Stimulated activated memory B cell treated with anti-CD40 and anti-IgM and Interleukin-4, amounts not matched to agents 10 μg/mL and 1 μg/mL and 100 μg/mL, for 72 hours (primary cell): ENCODE measurements at regions not wholly inside any gene's neighbourhood (a gene's known extent, or its start where the extent isn't known, plus 50 kb on each side); places are given as distances from the start of the nearest gene placed in this dataset.
"Not testable (repeated sequence)": the region's sequence is repeated elsewhere in the genome, so short reads cannot be mapped to it uniquely, and the experiment has no call there.

ENCODE experiments used
- ATAC-seq: fragments of 150-1000 bp; cut with Tn5 transposase; 2 replicates; pipeline ENCODE4 v1.10.0; 2021
- H3K27ac Mint-ChIP-seq: one replicate; pipeline ENCODE4 v1.8.0; 2022; ENCODE audit warnings: mild to moderate bottlenecking, mixed read lengths
- H3K27me3 Mint-ChIP-seq: one replicate; pipeline ENCODE4 v1.8.0; 2022; ENCODE audit warnings: mixed read lengths
- H3K36me3 Mint-ChIP-seq: one replicate; pipeline ENCODE4 v1.8.0; 2022; ENCODE audit warnings: mixed read lengths
- H3K4me1 Mint-ChIP-seq: one replicate; pipeline ENCODE4 v1.8.0; 2022; ENCODE audit warnings: mixed read lengths
- H3K4me3 Mint-ChIP-seq: one replicate; pipeline ENCODE4 v1.8.0; 2022; ENCODE audit warnings: mild to moderate bottlenecking, moderate library complexity, mixed read lengths
- H3K9me3 Mint-ChIP-seq: one replicate; pipeline ENCODE4 v1.8.0; 2022; ENCODE audit warnings: mixed read lengths

DNA sequence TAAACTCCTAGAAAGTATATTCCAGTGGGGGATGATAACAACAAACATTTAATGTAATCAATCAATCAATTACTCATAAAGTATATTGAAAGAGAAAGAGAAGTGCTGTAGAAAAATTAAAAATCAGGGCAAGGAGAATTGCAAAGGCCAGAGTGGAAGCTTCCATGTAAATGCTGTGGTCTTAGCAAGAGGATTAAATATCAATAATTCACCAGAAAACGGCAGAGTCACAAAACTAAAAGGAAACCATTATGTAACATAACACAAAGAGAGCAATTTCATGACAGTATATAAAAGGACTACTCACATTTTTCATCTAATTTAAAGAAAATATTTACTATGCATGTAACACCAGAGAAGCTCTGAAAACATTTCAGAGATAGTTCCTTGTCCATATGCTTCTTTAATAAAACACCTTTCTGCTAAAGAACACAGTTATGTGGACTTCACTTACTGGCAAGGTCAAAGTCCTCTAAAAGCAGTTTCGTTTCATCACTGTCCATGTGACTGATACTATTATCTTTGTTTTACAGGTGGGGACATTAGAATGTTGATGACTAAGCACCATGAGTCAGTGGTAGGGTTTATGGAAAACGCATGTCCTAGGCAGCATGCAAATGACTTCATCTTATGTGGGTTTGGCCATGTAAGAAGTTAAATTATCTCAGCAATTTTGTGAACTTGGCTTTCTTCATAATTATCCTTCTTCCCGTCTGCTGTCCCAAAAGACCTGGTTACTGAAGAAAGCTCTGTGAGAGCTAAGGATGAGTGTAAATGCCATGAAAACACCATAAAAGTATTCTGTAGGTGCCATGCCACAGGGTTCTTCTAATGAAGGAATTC is 185.8 kb upstream of the TENT5A start:
- Mint-ChIP-seq H3K36me3 (no peaks in the 10 kb centered on the region), H3K27me3 (no peaks in the 10 kb centered on the region), H3K4me3 (no peak overlapping the region), H3K27ac (no peak overlapping the region), H3K9me3 (peaks cover 6% of the 10 kb centered on the region), H3K4me1 (no peaks in the 10 kb centered on the region)
- no peak for ATAC-seq

DNA sequence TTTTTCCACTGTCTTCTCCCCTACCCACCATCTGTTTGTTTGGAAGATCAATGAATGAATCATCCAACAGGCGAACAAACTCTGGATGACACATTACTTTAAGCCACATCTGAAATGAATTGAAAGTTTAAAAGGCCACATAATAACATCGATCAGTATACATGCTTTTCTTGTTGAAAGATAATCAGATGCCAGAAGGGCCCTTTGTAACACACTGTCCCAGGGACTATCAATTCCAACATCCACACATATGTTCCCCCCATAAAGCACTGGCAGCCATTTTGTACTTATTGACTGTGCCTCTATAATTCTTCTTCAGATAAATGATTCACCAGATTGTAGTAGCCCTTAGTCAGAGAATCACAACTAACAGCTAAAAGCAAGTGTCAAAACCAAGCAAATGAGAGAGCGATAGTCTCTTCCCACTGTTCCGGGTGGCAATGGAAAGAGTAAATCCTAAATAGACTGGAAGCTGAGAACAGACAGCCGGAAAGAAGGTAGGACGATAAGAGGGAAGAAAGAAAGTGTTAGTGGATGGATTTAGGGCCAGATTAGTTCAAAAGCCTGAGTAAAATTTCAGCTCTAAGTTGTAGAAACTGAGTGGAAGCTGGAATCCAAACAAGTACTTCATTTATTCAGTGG is 184.9 kb upstream of the TENT5A start:
- Mint-ChIP-seq H3K36me3 (no peaks in the 10 kb centered on the region), H3K27ac (no peak overlapping the region), H3K27me3 (no peaks in the 10 kb centered on the region), H3K9me3 (peaks cover 10% of the 10 kb centered on the region), H3K4me1 (no peaks in the 10 kb centered on the region), H3K4me3 (no peak overlapping the region)
- no peak for ATAC-seq

DNA sequence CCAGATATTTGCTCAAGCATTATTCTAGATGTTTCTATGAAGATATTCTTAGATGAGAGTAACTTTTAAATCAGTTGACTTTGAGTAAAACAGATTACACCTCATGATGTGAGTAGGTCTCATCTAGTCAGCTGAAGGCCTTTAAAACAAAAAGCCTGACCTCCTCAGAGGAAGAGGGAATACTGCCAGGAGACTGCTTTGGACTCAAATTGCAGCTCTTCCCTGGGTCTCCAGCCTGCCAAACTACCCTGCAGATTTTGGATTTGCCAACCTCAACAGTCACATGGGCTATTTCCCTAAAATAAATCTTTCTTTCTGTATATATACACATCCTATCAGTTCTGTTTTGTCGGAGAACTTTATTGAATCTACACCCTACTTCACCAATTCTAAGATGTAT is 182.5 kb upstream of the TENT5A start:
- no peaks in the 10 kb centered on the region for H3K4me1 Mint-ChIP-seq

DNA sequence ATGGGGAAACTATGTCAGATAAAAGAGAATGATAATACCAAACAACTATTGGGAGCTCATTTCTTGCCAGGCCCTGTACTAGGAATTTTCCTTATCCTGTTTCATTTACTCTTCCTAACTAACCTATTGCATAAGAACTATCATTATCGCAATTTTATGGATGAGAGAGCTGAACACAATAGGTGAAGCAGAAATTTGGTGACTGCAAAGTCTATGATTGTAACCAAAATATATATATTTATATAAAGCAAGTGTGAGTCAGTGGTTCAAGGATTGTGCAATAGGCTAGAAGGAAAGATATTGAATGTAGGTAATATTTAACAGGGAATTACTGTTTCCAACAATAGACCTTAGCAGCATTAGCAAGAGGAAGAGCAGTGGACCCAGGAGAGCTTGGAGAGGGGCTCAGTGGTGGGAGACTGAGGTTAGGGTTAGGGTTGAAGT is 181.1 kb upstream of the TENT5A start:
- no peak for ATAC-seq
- H3K36me3 Mint-ChIP-seq: no peaks in the 10 kb centered on the region
- H3K4me3 Mint-ChIP-seq: no peak overlapping the region

More for the DNA sequence above, 182.5 kb upstream of the TENT5A start:
- no peaks in the 10 kb centered on the region for H3K36me3 Mint-ChIP-seq
- no peak overlapping the region for H3K27ac Mint-ChIP-seq
- no peaks in the 10 kb centered on the region for H3K27me3 Mint-ChIP-seq
- no peak for ATAC-seq
- no peak overlapping the region for H3K4me3 Mint-ChIP-seq
- H3K9me3 Mint-ChIP-seq: peaks cover 12% of the 10 kb centered on the region

DNA sequence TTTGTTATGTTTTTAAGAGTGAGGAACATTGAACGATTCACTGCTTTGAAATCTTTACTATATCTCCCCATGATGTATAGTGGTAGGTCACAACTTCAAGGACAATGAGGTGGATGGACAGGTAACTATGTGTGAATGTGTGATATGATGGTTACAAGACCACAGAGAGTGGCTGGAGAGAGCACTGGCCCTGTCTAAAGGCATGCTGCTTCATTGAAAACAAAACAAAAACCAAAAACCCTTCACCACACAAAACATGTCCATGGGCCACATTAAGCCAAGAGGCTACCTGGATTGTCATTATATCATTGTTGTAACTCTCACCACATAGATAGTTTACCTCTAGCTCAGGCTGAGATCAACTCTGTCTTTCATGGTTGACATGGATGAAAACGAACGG is 180.6 kb upstream of the TENT5A start:
- H3K36me3 Mint-ChIP-seq: no peaks in the 10 kb centered on the region
- H3K27me3 Mint-ChIP-seq: no peaks in the 10 kb centered on the region
- H3K27ac Mint-ChIP-seq: no peak overlapping the region
- no peak for ATAC-seq
- no peak overlapping the region for H3K4me3 Mint-ChIP-seq
- H3K9me3 Mint-ChIP-seq: peaks cover 12% of the 10 kb centered on the region
- H3K4me1 Mint-ChIP-seq: no peaks in the 10 kb centered on the region

More for the DNA sequence above, 181.1 kb upstream of the TENT5A start:
- no peaks in the 10 kb centered on the region for H3K27me3 Mint-ChIP-seq
- no peak overlapping the region for H3K27ac Mint-ChIP-seq
- no peaks in the 10 kb centered on the region for H3K4me1 Mint-ChIP-seq
- H3K9me3 Mint-ChIP-seq: peaks cover 12% of the 10 kb centered on the region

DNA sequence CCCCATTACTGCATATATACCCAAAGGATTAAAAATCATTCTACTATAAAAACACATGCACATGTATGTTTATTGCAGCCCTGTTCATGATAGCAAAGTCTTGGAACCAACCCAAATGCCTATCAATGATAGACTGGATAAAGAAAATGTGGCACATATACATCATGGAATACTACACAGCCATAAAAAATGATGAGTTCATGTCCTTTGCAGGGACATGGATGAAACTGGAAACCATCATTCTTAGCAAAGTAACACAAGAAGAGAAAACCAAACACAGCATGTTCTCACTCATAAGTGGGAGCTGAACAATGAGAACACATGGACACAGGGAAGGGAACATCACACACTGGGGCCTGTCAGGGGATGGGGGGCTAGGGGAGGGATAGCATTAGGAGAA is 180.0 kb upstream of the TENT5A start:
- H3K36me3 Mint-ChIP-seq, H3K27me3 Mint-ChIP-seq, ATAC-seq, H3K4me3 Mint-ChIP-seq, H3K27ac Mint-ChIP-seq, H3K4me1 Mint-ChIP-seq: not testable (repeated sequence)
- peaks cover 11% of the 10 kb centered on the region for H3K9me3 Mint-ChIP-seq

DNA sequence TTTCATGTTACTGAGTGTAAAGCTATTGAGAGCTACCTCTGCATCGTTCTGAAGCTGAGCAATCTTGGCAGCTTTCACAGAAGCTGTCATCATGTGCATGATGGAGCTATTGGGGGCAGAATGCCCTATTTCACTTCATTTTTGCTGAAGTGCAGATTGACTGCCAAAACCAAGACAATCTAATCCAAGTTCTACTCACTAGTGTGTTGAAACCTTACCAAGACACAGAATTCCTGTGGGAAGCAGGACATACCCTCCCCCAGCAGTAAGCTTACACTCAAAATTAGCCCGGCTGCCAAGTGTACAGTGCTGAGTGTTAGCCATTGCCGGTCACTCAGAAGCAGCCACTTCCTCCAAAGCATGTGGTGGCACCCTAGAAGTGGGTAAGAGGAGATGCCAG is 177.3 kb upstream of the TENT5A start:
- Mint-ChIP-seq H3K27me3 (no peaks in the 10 kb centered on the region), H3K36me3 (no peaks in the 10 kb centered on the region), H3K4me1 (no peaks in the 10 kb centered on the region), H3K4me3 (no peak overlapping the region), H3K27ac (no peak overlapping the region), H3K9me3 (peaks cover 6% of the 10 kb centered on the region)
- no peak for ATAC-seq

DNA sequence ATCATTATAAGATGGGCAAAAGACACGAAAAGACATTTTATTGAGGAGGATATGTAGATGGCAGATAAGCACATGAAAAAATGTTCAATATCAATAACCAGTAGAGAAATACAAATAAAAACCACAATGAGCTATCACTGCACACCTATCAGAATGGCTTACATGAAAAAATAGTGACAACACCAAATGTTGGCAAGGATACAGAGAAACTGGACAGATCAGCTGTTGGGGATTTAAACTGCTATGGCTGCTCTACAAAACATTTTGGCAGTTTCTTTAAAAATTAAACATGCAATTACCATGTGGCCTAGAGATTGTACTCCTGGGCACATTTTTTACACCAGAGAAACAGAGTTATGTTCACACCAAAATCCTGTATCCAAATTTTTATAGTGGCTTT is 172.7 kb upstream of the TENT5A start:
- Mint-ChIP-seq H3K27me3 (no peaks in the 10 kb centered on the region), H3K36me3 (no peaks in the 10 kb centered on the region)
- ATAC-seq: no peak

DNA sequence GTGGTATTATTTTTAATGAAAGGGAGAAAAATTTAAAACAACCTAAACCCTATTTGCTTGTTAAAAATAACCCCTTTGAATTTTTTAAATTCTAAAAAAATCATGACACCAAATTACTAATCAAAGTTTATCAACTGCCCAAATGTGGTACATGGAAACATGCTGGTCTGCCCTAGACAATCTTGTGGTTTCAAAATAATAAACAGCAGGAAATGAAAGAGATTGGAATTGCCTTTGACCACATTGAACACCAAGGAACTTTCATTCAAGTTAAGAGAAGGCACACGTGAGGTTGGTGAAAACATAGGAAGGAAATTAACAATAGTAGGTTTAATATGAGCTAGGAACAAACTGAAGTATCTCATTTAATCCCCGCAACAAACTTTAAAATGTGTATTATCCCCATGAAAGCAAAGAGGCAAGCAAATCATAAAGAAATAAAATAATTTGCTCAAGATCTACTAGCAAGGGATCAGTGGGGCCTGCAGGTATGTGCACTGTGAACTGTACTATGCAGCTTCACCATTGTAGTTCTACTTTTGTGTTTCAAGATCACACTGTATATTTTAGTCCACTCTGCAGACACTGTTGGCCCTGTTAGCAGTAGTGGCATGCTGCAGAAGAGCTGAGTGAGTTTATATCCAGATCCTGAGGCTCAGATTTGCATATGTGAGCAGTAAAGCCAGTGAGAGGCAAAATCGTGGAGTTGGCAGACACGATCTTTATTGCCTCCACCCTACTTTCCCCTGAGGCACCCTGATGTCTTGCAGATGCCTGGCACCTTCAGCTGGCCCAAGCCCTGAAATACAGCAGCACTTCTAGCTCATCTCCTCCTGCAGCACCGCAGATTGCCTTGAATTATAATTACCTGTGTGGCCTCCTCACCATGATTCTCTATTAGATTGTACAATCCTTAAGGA is 157.8 kb upstream of the TENT5A start:
- H3K27me3 Mint-ChIP-seq: no peaks in the 10 kb centered on the region
- peaks cover 4% of the 10 kb centered on the region for H3K9me3 Mint-ChIP-seq
- peaks cover 10% of the 10 kb centered on the region for H3K4me1 Mint-ChIP-seq
- no peak for ATAC-seq
- H3K36me3 Mint-ChIP-seq: no peaks in the 10 kb centered on the region
- no peak overlapping the region for H3K27ac Mint-ChIP-seq
- no peak overlapping the region for H3K4me3 Mint-ChIP-seq

More for the DNA sequence above, 172.7 kb upstream of the TENT5A start:
- Mint-ChIP-seq H3K9me3 (peaks cover 6% of the 10 kb centered on the region), H3K4me1 (no peaks in the 10 kb centered on the region), H3K4me3 (no peak overlapping the region), H3K27ac (no peak overlapping the region)

DNA sequence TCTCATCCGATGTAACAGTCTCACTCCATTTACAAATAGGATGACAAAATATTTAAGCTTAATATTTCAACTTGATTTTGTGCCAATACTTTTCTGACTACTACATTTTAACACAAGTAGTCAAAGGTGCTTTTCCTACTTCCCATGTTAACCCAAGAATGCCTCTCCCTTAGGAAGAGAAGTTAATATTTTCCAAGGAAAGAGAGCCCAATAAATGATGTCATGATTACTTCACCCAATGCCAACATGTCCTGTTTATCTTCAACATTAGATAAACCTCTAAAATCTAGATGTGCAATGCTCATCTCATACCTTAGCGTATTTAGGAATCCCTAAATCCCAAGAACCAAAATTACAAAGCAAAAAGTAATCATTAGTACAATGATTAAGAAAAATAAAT is 156.7 kb upstream of the TENT5A start:
- H3K4me3 Mint-ChIP-seq: no peak overlapping the region
- peaks cover 4% of the 10 kb centered on the region for H3K9me3 Mint-ChIP-seq
- no peak for ATAC-seq
- H3K27ac Mint-ChIP-seq: no peak overlapping the region
- no peaks in the 10 kb centered on the region for H3K27me3 Mint-ChIP-seq
- no peaks in the 10 kb centered on the region for H3K36me3 Mint-ChIP-seq
- peaks cover 10% of the 10 kb centered on the region for H3K4me1 Mint-ChIP-seq

DNA sequence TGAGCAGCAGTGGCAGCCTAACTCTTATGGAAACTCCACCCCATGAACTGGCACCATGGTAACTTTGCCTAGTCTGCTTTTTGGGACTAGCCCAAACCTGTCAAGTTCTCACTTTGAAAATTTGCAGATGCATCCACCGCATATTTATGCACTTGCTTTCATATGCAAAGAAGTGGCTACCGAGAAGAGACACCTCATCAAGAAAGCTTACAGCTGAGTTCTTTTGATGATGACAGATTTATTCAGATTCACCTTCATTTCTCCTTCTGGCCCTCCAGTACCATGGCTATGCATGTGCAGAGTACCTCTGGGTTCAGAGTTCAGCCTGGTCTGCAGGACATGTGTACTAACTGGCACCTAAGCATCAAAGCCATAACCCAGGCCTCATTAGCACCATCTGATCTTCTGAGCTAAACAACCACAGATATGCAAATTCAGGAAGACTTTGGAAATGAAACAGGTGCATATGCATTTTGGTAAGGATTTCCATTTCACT is 154.3 kb upstream of the TENT5A start:
- peak; percentile 45 for ATAC-seq
- H3K27ac Mint-ChIP-seq: no peak overlapping the region
- no peaks in the 10 kb centered on the region for H3K27me3 Mint-ChIP-seq
- H3K9me3 Mint-ChIP-seq: peaks cover 8% of the 10 kb centered on the region
- no peak overlapping the region for H3K4me3 Mint-ChIP-seq
- H3K4me1 Mint-ChIP-seq: peaks cover 10% of the 10 kb centered on the region
- no peaks in the 10 kb centered on the region for H3K36me3 Mint-ChIP-seq

DNA sequence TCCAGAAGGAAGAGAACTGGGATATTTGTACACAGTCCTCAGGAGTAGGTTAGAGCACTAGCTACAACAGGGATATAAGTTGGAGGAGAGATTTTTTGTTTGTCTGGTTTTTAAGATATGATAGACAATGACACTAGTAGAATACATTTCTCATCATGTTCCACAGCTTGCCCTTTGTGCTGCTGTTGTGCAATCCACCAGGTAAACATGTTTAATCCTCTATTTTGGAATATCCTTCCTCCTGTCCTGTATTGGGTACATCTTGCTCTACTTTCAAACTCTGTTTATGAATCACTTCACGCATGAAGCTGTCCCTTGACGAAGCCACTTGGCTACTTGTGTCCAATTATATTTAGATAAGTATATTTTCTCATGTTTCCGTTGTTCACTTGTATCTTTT is 153.6 kb upstream of the TENT5A start:
- Mint-ChIP-seq H3K4me1 (peaks cover 10% of the 10 kb centered on the region), H3K9me3 (peaks cover 8% of the 10 kb centered on the region), H3K27me3 (no peaks in the 10 kb centered on the region), H3K27ac (no peak overlapping the region), H3K4me3 (no peak overlapping the region), H3K36me3 (no peaks in the 10 kb centered on the region)
- ATAC-seq: no peak

DNA sequence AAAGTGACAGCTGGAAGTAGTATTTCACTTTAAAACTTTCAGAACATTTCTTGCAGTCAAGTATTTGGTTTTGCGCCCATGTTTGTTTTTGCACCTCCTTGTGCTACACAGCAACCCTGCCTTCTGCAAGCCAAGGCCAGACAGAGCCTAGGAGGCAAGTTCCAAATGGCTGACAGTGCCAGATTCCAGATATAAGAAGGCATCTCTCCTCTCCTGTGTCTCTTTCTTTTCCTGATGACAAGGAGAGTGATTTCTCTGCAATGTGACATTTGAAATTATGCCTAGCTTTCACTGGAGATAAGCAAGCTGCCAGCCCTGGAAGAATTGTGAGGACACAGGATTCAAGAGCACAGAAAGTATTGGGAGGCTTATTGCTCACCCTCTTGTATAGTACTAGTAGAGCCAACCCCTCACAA is 149.1 kb upstream of the TENT5A start:
- no peak overlapping the region for H3K27ac Mint-ChIP-seq
- peaks cover 8% of the 10 kb centered on the region for H3K9me3 Mint-ChIP-seq
- no peak overlapping the region for H3K4me3 Mint-ChIP-seq
- H3K36me3 Mint-ChIP-seq: no peaks in the 10 kb centered on the region
- no peaks in the 10 kb centered on the region for H3K27me3 Mint-ChIP-seq
- H3K4me1 Mint-ChIP-seq: peaks cover 4% of the 10 kb centered on the region
- no peak for ATAC-seq

DNA sequence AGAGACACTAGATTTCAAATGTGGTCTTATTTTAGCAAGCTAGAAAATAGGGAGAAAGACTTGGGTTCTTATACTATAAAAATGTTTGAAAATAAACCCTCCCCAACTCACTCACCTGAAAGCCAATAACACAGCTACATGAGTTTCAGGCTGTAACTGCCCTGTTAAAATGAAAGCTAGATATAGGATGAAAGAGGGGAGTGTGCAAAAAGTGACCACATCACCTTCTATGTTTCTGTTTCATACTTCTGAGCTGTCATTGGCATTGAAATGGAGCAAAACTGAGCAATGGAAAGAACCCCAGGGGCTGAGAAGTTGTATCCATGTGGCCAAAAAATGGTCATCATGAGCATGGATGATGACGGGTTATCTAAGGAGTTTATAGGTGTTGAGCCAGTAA is 148.1 kb upstream of the TENT5A start:
- no peaks in the 10 kb centered on the region for H3K4me1 Mint-ChIP-seq

DNA sequence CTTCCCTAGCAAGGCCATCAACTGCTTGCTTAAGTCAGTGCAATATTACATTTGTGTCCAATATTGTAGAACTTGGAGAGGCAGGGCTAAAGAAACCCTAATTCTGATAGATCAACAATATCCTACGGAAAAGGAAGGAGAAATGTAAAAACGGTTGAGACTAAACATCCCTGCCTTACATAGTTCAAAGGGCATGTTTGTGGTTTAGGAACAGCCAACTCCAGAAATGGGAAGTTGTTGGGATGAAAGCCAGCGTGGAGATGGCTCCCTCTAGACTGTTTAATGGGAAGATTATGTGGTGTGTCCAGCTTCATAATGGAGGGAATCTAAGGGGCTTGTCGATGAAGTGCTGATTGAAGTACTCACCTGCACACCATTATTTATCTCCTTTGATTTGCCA is 145.3 kb upstream of the TENT5A start:
- Mint-ChIP-seq H3K27me3 (no peaks in the 10 kb centered on the region), H3K4me3 (no peak overlapping the region), H3K36me3 (no peaks in the 10 kb centered on the region), H3K27ac (no peak overlapping the region), H3K9me3 (no peaks in the 10 kb centered on the region), H3K4me1 (no peaks in the 10 kb centered on the region)
- ATAC-seq: no peak

More for the DNA sequence above, 148.1 kb upstream of the TENT5A start:
- Mint-ChIP-seq H3K36me3 (no peaks in the 10 kb centered on the region), H3K27ac (no peak overlapping the region), H3K9me3 (peaks cover 3% of the 10 kb centered on the region), H3K27me3 (no peaks in the 10 kb centered on the region), H3K4me3 (no peak overlapping the region)
- no peak for ATAC-seq
